Esophagus squamous epithelium (tissue), 5 donors: ENCODE measurements at regions not wholly inside any gene's neighbourhood (a gene's known extent, or its start where the extent isn't known, plus 50 kb on each side); places are given as distances from the start of the nearest gene placed in this dataset.

Experiments
- DNase-seq: peaks from one replicate; lab custom pipeline; 2025; lab: John Stamatoyannopoulos, UW
- H3K27ac ChIP-seq, 4 donors: fragments of 200-600 bp; sonication (generic); one replicate each; pipeline ENCODE4 v1.5.1; 2016 to 2019; ENCODE audit warnings: mild to moderate bottlenecking in 1 of 4
- H3K27me3 ChIP-seq, 4 donors: fragments of 200-600 bp; sonication (generic); 1 replicate in 3 of 4; 2 replicates in 1 of 4; pipeline versions ENCODE4 v1.5.1 to v1.6.0; 2017 to 2021; ENCODE audit warnings: antibody characterized with exemption in 1 of 4
- H3K36me3 ChIP-seq, 3 donors: fragments of 200-600 bp; sonication (generic); one replicate each; pipeline ENCODE4 v1.5.1; 2016 to 2019
- H3K4me1 ChIP-seq, 3 donors: fragments of 200-600 bp; sonication (generic); one replicate each; pipeline ENCODE4 v1.5.1; 2017 to 2019
- H3K4me3 ChIP-seq, 4 donors: fragments of 200-600 bp; sonication (generic); 1 replicate in 3 of 4; 2 replicates in 1 of 4; pipeline ENCODE4 v1.5.1; 2016 to 2019; ENCODE audit warnings: mild to moderate bottlenecking in 2 of 4, moderate library complexity in 1 of 4
- H3K9me3 ChIP-seq, 3 donors: fragments of 200-600 bp; sonication (generic); one replicate each; pipeline ENCODE4 v1.5.1; 2016 to 2019
- POLR2A ChIP-seq, 4 donors: fragments of 450-650 bp; IDR thresholded peaks; one replicate each; pipeline ENCODE4 v1.6.1; 2017; ENCODE audit warnings: antibody characterized with exemption in 4 of 4, mild to moderate bottlenecking in 4 of 4, moderate library complexity in 3 of 4
- WGBS, 2 donors: methylation state at CpG; one replicate each; pipeline ENCODE4 v1.1.5; 2018; 5-methylcytosine and 5-hydroxymethylcytosine counted together
- intact Hi-C: fragments of 100-400 bp; cut with DNase I; formaldehyde crosslinking; loops from one replicate; pipeline ENCODE4 v1.15.0; 2022
- TF ChIP-seq, protein P1 (sequence below), 6 experiments: fragments of 450-650 bp in 4 of 6; fragments of 200-600 bp in 2 of 6; sonication (generic) in 2 of 6; IDR thresholded peaks; one replicate each; pipeline ENCODE4 v1.5.1; 2016 to 2019; ENCODE audit warnings: antibody characterized with exemption in 6 of 6, mild to moderate bottlenecking in 4 of 6, moderate library complexity in 4 of 6
- donor health status: DM: yes; HTN: yes; CAD: no.

DNA sequence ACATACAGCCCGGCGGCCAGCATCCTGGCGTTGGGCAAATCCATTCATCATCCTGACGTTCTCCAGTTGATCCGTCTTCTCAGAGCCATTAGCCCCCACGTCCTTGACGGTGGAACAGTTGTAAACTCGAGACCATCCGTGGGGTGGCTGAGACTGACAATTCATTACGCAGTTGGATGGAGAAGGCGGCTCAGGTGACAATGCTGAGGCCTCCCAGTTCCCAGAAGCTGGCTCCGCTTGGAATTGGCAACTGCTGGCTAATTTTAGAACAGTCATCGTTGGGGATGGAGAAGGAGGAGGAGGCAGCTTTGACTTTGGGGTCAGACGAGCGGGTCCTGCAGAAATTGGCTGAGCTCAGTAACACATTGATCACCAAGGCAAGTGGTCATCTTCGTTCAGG lies 186.5 kb downstream of the PHETA1 start:
- DNase-seq, result no peak
- WGBS, 2 donors, result 50 to 57% methylated on average over 15 to 16 of the region's 16 CpGs
- intact Hi-C loops, result no loop called here

DNA sequence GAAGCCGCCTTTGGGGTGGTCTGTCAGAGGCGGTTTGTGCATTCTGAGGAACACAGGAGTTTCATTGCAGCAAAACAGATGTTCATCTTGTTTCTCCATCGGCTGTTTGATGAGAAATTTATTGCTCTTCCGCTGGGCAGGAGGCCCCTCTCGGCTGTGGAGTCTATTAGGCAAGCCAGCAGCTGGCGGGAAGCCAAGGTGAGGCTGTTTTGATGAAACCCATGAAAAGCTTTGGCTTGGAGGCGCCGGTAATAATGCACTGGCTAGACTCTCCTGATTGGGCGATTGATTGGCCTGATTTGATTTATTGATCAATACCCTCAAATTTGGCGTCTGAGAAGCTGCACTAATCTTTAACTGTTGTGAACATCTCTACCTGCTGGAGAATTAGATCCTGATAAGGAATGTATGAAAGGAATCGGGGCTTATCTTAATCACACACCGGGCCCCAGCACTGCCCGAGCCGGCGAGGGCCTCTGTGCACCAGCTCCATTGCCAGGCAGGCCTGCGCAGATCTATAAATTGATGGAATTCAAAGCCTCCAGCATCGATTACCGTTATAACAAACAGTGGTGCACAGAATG lies 187.7 kb downstream of the PHETA1 start:
- Histone ChIP-seq H3K4me3 (no peak overlapping the region), H3K9me3 (no peaks in the 10 kb centered on the region), H3K4me1 (peaks cover 0 to 14% (median 0%) of the 10 kb centered on the region in 3 donors), H3K27me3 (peaks cover 0 to 71% (median 0%) of the 10 kb centered on the region in 4 donors), H3K36me3 (no peaks in the 10 kb centered on the region), H3K27ac (no peak overlapping the region)
- no peak for DNase-seq
- TF ChIP-seq, protein P1, sequence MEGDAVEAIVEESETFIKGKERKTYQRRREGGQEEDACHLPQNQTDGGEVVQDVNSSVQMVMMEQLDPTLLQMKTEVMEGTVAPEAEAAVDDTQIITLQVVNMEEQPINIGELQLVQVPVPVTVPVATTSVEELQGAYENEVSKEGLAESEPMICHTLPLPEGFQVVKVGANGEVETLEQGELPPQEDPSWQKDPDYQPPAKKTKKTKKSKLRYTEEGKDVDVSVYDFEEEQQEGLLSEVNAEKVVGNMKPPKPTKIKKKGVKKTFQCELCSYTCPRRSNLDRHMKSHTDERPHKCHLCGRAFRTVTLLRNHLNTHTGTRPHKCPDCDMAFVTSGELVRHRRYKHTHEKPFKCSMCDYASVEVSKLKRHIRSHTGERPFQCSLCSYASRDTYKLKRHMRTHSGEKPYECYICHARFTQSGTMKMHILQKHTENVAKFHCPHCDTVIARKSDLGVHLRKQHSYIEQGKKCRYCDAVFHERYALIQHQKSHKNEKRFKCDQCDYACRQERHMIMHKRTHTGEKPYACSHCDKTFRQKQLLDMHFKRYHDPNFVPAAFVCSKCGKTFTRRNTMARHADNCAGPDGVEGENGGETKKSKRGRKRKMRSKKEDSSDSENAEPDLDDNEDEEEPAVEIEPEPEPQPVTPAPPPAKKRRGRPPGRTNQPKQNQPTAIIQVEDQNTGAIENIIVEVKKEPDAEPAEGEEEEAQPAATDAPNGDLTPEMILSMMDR (IDR thresholded peaks at IDR 0.05), result no peak
- TF ChIP-seq POLR2A (IDR thresholded peaks at IDR 0.05), result no peak
- intact Hi-C loops, result no loop called here
- 27 to 30% methylated on average over 16 to 18 of the region's 18 CpGs for WGBS, 2 donors

More for the DNA sequence above, 186.5 kb downstream of the PHETA1 start:
- peaks cover 0 to 59% (median 0%) of the 10 kb centered on the region in 4 donors for H3K27me3 ChIP-seq
- no peak overlapping the region for H3K4me3 ChIP-seq
- no peak overlapping the region for H3K27ac ChIP-seq
- peaks cover 0 to 14% (median 0%) of the 10 kb centered on the region in 3 donors for H3K4me1 ChIP-seq
- H3K9me3 ChIP-seq, result no peaks in the 10 kb centered on the region
- TF ChIP-seq, protein P1 (IDR thresholded peaks at IDR 0.05), result no peak
- TF ChIP-seq POLR2A (IDR thresholded peaks at IDR 0.05), result no peak
- no peaks in the 10 kb centered on the region for H3K36me3 ChIP-seq

GRCh38 chr12:111180426-111181142 lies 188.3 kb downstream of the PHETA1 start:
- Histone ChIP-seq H3K27me3 (peaks cover 0 to 73% (median 0%) of the 10 kb centered on the region in 4 donors), H3K4me3 (no peak overlapping the region), H3K36me3 (no peaks in the 10 kb centered on the region), H3K4me1 (peaks cover 0 to 14% (median 0%) of the 10 kb centered on the region in 3 donors), H3K27ac (no peak overlapping the region), H3K9me3 (no peaks in the 10 kb centered on the region)
- no peak for TF ChIP-seq POLR2A (IDR thresholded peaks at IDR 0.05)
- TF ChIP-seq, protein P1 (IDR thresholded peaks at IDR 0.05), result no peak
- DNase-seq, result no peak
- intact Hi-C loops, result no loop called here
- 50 to 83% methylated on average over 14 to 18 of the region's 19 CpGs for WGBS, 2 donors

- no peaks in the 10 kb centered on the region for H3K36me3 ChIP-seq
- WGBS, 2 donors, result 47 to 50% methylated on average over 16 to 18 of the region's 18 CpGs
Observed at GRCh38 chr12:111178181-111179081, 190.5 kb downstream of the PHETA1 start.

More at GRCh38 chr12:111178181-111179081, 190.5 kb downstream of the PHETA1 start:
- no peak overlapping the region for H3K27ac ChIP-seq
- no peak for TF ChIP-seq POLR2A (IDR thresholded peaks at IDR 0.05)
- TF ChIP-seq, protein P1 (IDR thresholded peaks at IDR 0.05), result no peak
- peaks cover 0 to 14% (median 0%) of the 10 kb centered on the region in 3 donors for H3K4me1 ChIP-seq
- DNase-seq, result no peak
- no peak overlapping the region for H3K4me3 ChIP-seq
- no peaks in the 10 kb centered on the region for H3K9me3 ChIP-seq
- peaks cover 0 to 84% (median 0%) of the 10 kb centered on the region in 4 donors for H3K27me3 ChIP-seq
- intact Hi-C loops, result no loop called here
